A549 (cell line): ENCODE measurements at regions not wholly inside any gene's neighbourhood (a gene's known extent, or its start where the extent isn't known, plus 50 kb on each side); places are given as distances from the start of the nearest gene placed in this dataset.

Experiments used
- CTCF ChIP-seq: fragments of >200 bp; sonication (Bioruptor Twin); formaldehyde crosslinking; IDR thresholded peaks from 3 replicates; pipeline ENCODE4 v1.5.1; 2016
- EP300 ChIP-seq, 2 experiments: fragments of >200 bp; sonication (Bioruptor Twin); formaldehyde crosslinking; IDR thresholded peaks; 2 replicates in 1 of 2; 3 replicates in 1 of 2; pipeline ENCODE4 v1.6.1; 2016 to 2017
- KDM1A ChIP-seq: fragments of 200-600 bp; sonication (generic); IDR thresholded peaks from 2 replicates; pipeline ENCODE4 v1.6.1; 2016; ENCODE audit warnings: low read depth, mild to moderate bottlenecking
- MAX ChIP-seq: IDR thresholded peaks from 2 replicates; pipeline ENCODE4 v1.6.1; 2012
- NFE2L2 ChIP-seq: fragments of 150-350 bp; conservative IDR thresholded peaks from 2 replicates; pipeline ENCODE4 v1.6.1; 2014; ENCODE audit warnings: low read length
- PHF8 ChIP-seq: fragments of 200-600 bp; sonication (generic); IDR thresholded peaks from 2 replicates; pipeline ENCODE4 v1.6.1; 2016; ENCODE audit warnings: low read depth, mild to moderate bottlenecking, antibody characterized with exemption, moderate library complexity, borderline replicate concordance
- POLR2A ChIP-seq: IDR thresholded peaks from 2 replicates; pipeline ENCODE4 v1.6.1; 2012; ENCODE audit warnings: mild to moderate bottlenecking, low read length
- ZFP36 ChIP-seq: fragments of 450-650 bp; IDR thresholded peaks from 2 replicates; pipeline ENCODE4 v1.6.1; 2014; ENCODE audit warnings: borderline replicate concordance; ENCODE audit not compliant: partially characterized antibody

- no peak for TF ChIP-seq CTCF
- no peak for TF ChIP-seq MAX
- no peak for TF ChIP-seq PHF8
- no peak for TF ChIP-seq EP300 (IDR thresholded peaks at IDR 0.05)
- TF ChIP-seq POLR2A, result no peak
- no peak for TF ChIP-seq NFE2L2
- no peak for TF ChIP-seq KDM1A
- no peak for TF ChIP-seq ZFP36
These were observed 347.3 kb downstream of the CMPK2 start for GRCh38 chr2:6518361-6518760.
